ENCODE measurements at regions not wholly inside any gene's neighbourhood (a gene's known extent, or its start where the extent isn't known, plus 50 kb on each side); places are given as distances from the start of the nearest gene placed in this dataset.

- TF ChIP-seq, protein P1, sequence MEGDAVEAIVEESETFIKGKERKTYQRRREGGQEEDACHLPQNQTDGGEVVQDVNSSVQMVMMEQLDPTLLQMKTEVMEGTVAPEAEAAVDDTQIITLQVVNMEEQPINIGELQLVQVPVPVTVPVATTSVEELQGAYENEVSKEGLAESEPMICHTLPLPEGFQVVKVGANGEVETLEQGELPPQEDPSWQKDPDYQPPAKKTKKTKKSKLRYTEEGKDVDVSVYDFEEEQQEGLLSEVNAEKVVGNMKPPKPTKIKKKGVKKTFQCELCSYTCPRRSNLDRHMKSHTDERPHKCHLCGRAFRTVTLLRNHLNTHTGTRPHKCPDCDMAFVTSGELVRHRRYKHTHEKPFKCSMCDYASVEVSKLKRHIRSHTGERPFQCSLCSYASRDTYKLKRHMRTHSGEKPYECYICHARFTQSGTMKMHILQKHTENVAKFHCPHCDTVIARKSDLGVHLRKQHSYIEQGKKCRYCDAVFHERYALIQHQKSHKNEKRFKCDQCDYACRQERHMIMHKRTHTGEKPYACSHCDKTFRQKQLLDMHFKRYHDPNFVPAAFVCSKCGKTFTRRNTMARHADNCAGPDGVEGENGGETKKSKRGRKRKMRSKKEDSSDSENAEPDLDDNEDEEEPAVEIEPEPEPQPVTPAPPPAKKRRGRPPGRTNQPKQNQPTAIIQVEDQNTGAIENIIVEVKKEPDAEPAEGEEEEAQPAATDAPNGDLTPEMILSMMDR (IDR thresholded peaks at IDR 0.05): no peak
- TF ChIP-seq EP300 (IDR thresholded peaks at IDR 0.05) (no peak), POLR2AphosphoS5 (IDR thresholded peaks at IDR 0.05) (no peak), POLR2A (IDR thresholded peaks at IDR 0.05) (no peak)
- intact Hi-C loops (cut with DNase I): no loop called here
- H3K27ac ChIP-seq: no peak overlapping the region
Measured at GRCh38 chr5:87640902-87641301, 228.2 kb upstream of the CCNH start.

GRCh38 chr5:87627363-87627762, 214.6 kb upstream of the CCNH start:
- H3K4me1 ChIP-seq: no peaks in the 10 kb centered on the region
- WGBS, 2 donors: 86 to 91% methylated on average over 1 of the region's 1 CpG
- no peak overlapping the region for H3K27ac ChIP-seq
- DNase-seq: no peak
- no peaks in the 10 kb centered on the region for H3K9me3 ChIP-seq
- no peaks in the 10 kb centered on the region for H3K27me3 ChIP-seq
- H3K36me3 ChIP-seq: no peaks in the 10 kb centered on the region
- TF ChIP-seq POLR2AphosphoS5 (IDR thresholded peaks at IDR 0.05) (no peak), POLR2A (IDR thresholded peaks at IDR 0.05) (no peak), EP300 (IDR thresholded peaks at IDR 0.05) (no peak)
- TF ChIP-seq, protein P1 (IDR thresholded peaks at IDR 0.05): no peak
- H3K4me3 ChIP-seq: no peak overlapping the region
- intact Hi-C loops (cut with DNase I): no loop called here

More at GRCh38 chr5:87640902-87641301, 228.2 kb upstream of the CCNH start:
- H3K36me3 ChIP-seq: no peaks in the 10 kb centered on the region
- no peaks in the 10 kb centered on the region for H3K4me1 ChIP-seq
- no peaks in the 10 kb centered on the region for H3K9me3 ChIP-seq
- H3K4me3 ChIP-seq: no peak overlapping the region
- no peaks in the 10 kb centered on the region for H3K27me3 ChIP-seq
- no peak for DNase-seq

- H3K4me3 ChIP-seq: no peak overlapping the region
- no peaks in the 10 kb centered on the region for H3K27me3 ChIP-seq
- H3K27ac ChIP-seq: no peak overlapping the region
- no peaks in the 10 kb centered on the region for H3K9me3 ChIP-seq
- no peaks in the 10 kb centered on the region for H3K36me3 ChIP-seq
- H3K4me1 ChIP-seq: no peaks in the 10 kb centered on the region
- no peak for DNase-seq
- intact Hi-C loops (cut with DNase I): no loop called here
- no peak for TF ChIP-seq POLR2AphosphoS5 (IDR thresholded peaks at IDR 0.05)
- TF ChIP-seq, protein P1 (IDR thresholded peaks at IDR 0.05): no peak
- TF ChIP-seq POLR2A (IDR thresholded peaks at IDR 0.05): no peak
- no peak for TF ChIP-seq EP300 (IDR thresholded peaks at IDR 0.05)
- 22 to 50% methylated on average over 1 of the region's 1 CpG for WGBS, 2 donors
Measured at GRCh38 chr5:87608385-87608784, 195.7 kb upstream of the CCNH start.

DNA sequence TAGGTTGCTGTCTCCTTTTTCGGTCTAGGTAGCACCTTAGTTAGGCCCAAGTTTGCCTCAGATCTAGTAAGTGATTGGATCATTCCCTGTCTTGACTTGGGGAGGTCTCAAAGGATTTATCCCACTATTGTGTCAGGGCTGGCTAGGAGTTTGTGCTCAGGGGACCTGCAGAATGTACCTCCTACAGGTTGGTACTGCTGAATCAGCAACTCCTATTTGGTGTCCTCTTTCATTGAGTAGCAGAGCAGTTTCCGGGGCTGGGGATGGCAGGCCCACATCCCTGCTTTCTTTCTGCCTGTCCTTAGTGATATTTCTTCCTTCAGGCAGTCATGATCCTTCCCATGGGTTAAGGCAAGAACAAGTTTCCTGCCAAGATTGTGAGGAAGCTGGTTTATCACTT, 192.9 kb upstream of the CCNH start:
- TF ChIP-seq EP300 (IDR thresholded peaks at IDR 0.05) (no peak), POLR2AphosphoS5 (IDR thresholded peaks at IDR 0.05) (no peak), POLR2A (IDR thresholded peaks at IDR 0.05) (no peak)
- TF ChIP-seq, protein P1 (IDR thresholded peaks at IDR 0.05): no peak
- Histone ChIP-seq H3K4me1 (no peaks in the 10 kb centered on the region), H3K9me3 (no peaks in the 10 kb centered on the region), H3K36me3 (no peaks in the 10 kb centered on the region), H3K27me3 (no peaks in the 10 kb centered on the region), H3K4me3 (no peak overlapping the region), H3K27ac (no peak overlapping the region)
- intact Hi-C loops (cut with DNase I): no loop called here
- DNase-seq: no peak
- WGBS, 2 donors: 77 to 86% methylated on average over 2 of the region's 2 CpGs

GRCh38 chr5:87599778-87600177, 187.0 kb upstream of the CCNH start:
- no peak overlapping the region for H3K27ac ChIP-seq
- H3K4me3 ChIP-seq: no peak overlapping the region
- TF ChIP-seq, protein P1 (IDR thresholded peaks at IDR 0.05): no peak
- TF ChIP-seq POLR2A (IDR thresholded peaks at IDR 0.05): no peak
- no peak for TF ChIP-seq EP300 (IDR thresholded peaks at IDR 0.05)
- no peak for TF ChIP-seq POLR2AphosphoS5 (IDR thresholded peaks at IDR 0.05)
- H3K9me3 ChIP-seq: no peaks in the 10 kb centered on the region
- no peaks in the 10 kb centered on the region for H3K27me3 ChIP-seq
- H3K36me3 ChIP-seq: no peaks in the 10 kb centered on the region
- intact Hi-C loops (cut with DNase I): no loop called here
- DNase-seq: no peak
- H3K4me1 ChIP-seq: no peaks in the 10 kb centered on the region
- 80 to 90% methylated on average over 2 of the region's 2 CpGs for WGBS, 2 donors

All from sigmoid colon (tissue), 6 donors.